ENCODE measurements at regions not wholly inside any gene's neighbourhood (a gene's known extent, or its start where the extent isn't known, plus 50 kb on each side); places are given as distances from the start of the nearest gene placed in this dataset.

DNA sequence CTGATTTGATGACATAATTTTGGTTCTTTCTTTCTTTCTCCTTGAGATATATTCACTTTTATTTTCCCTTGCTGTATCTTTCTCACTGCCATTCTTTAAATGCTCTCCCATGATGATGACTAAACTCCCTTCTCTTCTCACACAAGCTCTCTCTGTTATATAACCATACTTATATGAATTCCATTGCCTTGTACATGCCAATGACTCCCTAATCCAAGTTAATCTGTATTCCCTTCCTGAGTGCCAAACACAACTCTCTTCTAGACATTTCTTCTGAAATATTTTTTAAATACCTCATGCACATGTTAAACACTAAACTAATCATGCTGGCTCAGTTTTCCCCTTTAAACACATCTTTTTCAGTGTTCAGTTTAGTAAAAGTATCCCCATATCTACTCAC is 62.2 kb upstream of the ST8SIA4 start:
- Histone ChIP-seq H3K79me2 (ENCODE audit: insufficient read depth, low read length) (no peaks in the 10 kb centered on the region), H3K9ac (ENCODE audit: insufficient read depth, low read depth, low read length) (no peak overlapping the region), H3K9me3 (ENCODE audit: low read length) (no peaks in the 10 kb centered on the region), H3K4me3 (replicated peaks in 1 of 3; ENCODE audit: insufficient read depth in 1 of 3, low read depth in 2 of 3, low read length in 3 of 3) (no peak overlapping the region), H3K4me2 (ENCODE audit: low read depth, low read length) (no peak overlapping the region), H3K27me3 (ENCODE audit: control insufficient read depth in 1 of 2, insufficient read depth in 2 of 2, low read length in 2 of 2) (no peaks in the 10 kb centered on the region), H2AFZ (ENCODE audit: low read length) (no peak overlapping the region), H4K20me1 (ENCODE audit: insufficient read depth, low read length) (no peaks in the 10 kb centered on the region), H3K27ac (ENCODE audit: extremely low read length, insufficient read depth, low read length) (no peak overlapping the region), H3K4me1 (ENCODE audit: insufficient read depth, low read length) (no peaks in the 10 kb centered on the region), H3K36me3 (replicated peaks in 1 of 2; ENCODE audit: control insufficient read depth in 1 of 2, insufficient read depth in 2 of 2, low read length in 2 of 2) (no peaks in the 10 kb centered on the region)
- intact Hi-C loops (cut with micrococcal nuclease; ENCODE audit: unreplicated experiment) (no loop called here), in situ Hi-C loops (cut with HindIII; ENCODE audit: extremely low pct_ligation_motif_present, low pct_unique_long_range_greater_than_20kb) (no loop called here)
- FAIRE-seq (no peak), ATAC-seq (no peak), DNase-seq (ENCODE audit: low spot score) (no peak)
- ChIA-PET POLR2A (no interaction called here), CTCF (ENCODE audit: low intra/inter-chr PET ratio, low total read pairs) (no interaction called here)
- BruUV-seq (replicated peaks), result no TSS peak
- TF ChIP-seq, protein P1, sequence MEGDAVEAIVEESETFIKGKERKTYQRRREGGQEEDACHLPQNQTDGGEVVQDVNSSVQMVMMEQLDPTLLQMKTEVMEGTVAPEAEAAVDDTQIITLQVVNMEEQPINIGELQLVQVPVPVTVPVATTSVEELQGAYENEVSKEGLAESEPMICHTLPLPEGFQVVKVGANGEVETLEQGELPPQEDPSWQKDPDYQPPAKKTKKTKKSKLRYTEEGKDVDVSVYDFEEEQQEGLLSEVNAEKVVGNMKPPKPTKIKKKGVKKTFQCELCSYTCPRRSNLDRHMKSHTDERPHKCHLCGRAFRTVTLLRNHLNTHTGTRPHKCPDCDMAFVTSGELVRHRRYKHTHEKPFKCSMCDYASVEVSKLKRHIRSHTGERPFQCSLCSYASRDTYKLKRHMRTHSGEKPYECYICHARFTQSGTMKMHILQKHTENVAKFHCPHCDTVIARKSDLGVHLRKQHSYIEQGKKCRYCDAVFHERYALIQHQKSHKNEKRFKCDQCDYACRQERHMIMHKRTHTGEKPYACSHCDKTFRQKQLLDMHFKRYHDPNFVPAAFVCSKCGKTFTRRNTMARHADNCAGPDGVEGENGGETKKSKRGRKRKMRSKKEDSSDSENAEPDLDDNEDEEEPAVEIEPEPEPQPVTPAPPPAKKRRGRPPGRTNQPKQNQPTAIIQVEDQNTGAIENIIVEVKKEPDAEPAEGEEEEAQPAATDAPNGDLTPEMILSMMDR (CRISPR knock-in tag; IDR thresholded peaks at IDR 0.05), result no peak
- TF ChIP-seq ZNF552 (CRISPR knock-in tag; IDR thresholded peaks at IDR 0.05; ENCODE audit: borderline replicate concordance) (no peak), ZBTB44 (CRISPR knock-in tag; IDR thresholded peaks at IDR 0.05) (no peak), ZNF7 (CRISPR knock-in tag; IDR thresholded peaks at IDR 0.05) (no peak), IRF2 (CRISPR knock-in tag; IDR thresholded peaks at IDR 0.05) (no peak), KIAA2018 (CRISPR knock-in tag; IDR thresholded peaks at IDR 0.05; ENCODE audit: borderline replicate concordance) (no peak), ZNF792 (CRISPR knock-in tag; IDR thresholded peaks at IDR 0.05) (no peak), ZNF282 (IDR thresholded peaks at IDR 0.05; ENCODE audit: partially characterized antibody) (no peak), IRX3 (CRISPR knock-in tag; IDR thresholded peaks at IDR 0.05; ENCODE audit: borderline replicate concordance, low read depth) (no peak), NKX3-1 (CRISPR knock-in tag; IDR thresholded peaks at IDR 0.05) (no peak), HNRNPK (IDR thresholded peaks at IDR 0.05; ENCODE audit: low read depth, low read length, poor library complexity, severe bottlenecking) (no peak), SAFB2 (CRISPR knock-in tag; IDR thresholded peaks at IDR 0.05; ENCODE audit: borderline replicate concordance, low read depth) (no peak), CENPX (CRISPR knock-in tag; IDR thresholded peaks at IDR 0.05) (no peak), IKZF1 (IDR thresholded peaks at IDR 0.05) (no peak), RELA (CRISPR knock-in tag; IDR thresholded peaks at IDR 0.05) (no peak)
